ENCODE measurements at regions not wholly inside any gene's neighbourhood (a gene's known extent, or its start where the extent isn't known, plus 50 kb on each side); places are given as distances from the start of the nearest gene placed in this dataset.
A peak's percentile ranks its signal among the peaks of the same experiment; 100 is the strongest.
"Not testable (repeated sequence)": the region's sequence is repeated elsewhere in the genome, so short reads cannot be mapped to it uniquely, and the experiment has no call there.

- not testable (repeated sequence) for H3K27ac ChIP-seq
Observed at GRCh38 chr13:18675268-18675667, 506.4 kb downstream of the TUBA3C start.

GRCh38 chr13:18673794-18674193, 507.8 kb downstream of the TUBA3C start:
- not testable (repeated sequence) for H3K27ac ChIP-seq

- H3K27ac ChIP-seq: not testable (repeated sequence)
Observed at GRCh38 chr13:18666585-18666984, 515.0 kb downstream of the TUBA3C start.

GRCh38 chr13:18665716-18666115, 515.9 kb downstream of the TUBA3C start:
- not testable (repeated sequence) for H3K27ac ChIP-seq

DNA sequence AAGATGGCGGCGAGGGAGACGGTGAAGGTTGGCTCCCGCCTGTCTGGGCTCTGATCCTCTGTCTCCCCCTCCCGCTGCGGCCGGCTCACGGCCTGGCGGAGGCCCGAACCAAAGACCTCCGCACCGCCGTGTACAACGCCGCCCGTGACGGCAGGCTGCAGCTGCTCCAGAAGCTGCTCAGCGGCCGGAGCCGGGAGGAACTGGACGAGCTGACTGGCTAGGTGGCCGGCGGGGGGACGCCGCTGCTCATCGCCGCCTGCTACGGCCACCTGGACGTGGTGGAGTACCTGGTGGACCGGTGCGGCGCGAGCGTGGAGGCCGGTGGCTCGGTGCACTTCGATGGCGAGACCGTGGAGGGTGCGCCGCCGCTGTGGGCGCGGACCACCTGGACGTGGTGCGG, 516.5 kb downstream of the TUBA3C start:
- not testable (repeated sequence) for H3K27ac ChIP-seq

GRCh38 chr13:18663222-18663621, 518.4 kb downstream of the TUBA3C start:
- not testable (repeated sequence) for H3K27ac ChIP-seq

DNA sequence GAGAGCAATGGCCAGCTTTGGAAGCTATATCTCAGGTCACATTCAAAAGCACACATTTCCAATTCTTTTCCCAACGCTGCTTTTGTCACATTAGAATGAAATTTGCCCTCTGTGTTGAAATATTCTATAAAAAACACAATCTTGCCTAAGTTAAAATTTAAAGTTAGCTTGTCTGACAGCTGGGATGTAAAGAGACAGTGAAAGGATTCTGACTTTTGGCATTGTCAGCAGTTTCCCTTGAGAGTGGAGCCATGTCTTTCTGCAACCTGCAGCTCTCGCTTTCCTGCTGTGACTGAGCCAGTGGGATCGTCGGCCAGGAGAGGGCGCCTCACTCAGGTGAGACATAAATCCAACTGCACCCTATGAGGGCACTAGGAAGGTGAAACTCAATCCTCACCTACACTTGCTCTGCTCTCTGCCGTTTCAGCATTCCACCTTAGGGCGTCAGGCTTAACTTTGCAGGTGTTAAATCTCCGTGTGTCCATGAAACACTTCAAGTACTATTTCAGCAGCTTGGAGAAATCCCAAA, 537.9 kb downstream of the TUBA3C start:
- TF ChIP-seq, protein P1, sequence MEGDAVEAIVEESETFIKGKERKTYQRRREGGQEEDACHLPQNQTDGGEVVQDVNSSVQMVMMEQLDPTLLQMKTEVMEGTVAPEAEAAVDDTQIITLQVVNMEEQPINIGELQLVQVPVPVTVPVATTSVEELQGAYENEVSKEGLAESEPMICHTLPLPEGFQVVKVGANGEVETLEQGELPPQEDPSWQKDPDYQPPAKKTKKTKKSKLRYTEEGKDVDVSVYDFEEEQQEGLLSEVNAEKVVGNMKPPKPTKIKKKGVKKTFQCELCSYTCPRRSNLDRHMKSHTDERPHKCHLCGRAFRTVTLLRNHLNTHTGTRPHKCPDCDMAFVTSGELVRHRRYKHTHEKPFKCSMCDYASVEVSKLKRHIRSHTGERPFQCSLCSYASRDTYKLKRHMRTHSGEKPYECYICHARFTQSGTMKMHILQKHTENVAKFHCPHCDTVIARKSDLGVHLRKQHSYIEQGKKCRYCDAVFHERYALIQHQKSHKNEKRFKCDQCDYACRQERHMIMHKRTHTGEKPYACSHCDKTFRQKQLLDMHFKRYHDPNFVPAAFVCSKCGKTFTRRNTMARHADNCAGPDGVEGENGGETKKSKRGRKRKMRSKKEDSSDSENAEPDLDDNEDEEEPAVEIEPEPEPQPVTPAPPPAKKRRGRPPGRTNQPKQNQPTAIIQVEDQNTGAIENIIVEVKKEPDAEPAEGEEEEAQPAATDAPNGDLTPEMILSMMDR (IDR thresholded peaks at IDR 0.05): peak; percentile 72
- H3K27ac ChIP-seq: not testable (repeated sequence)

- peak overlapping the region; percentile 47 for H3K27ac ChIP-seq
Observed at GRCh38 chr13:18628928-18629327, 552.7 kb downstream of the TUBA3C start.

DNA sequence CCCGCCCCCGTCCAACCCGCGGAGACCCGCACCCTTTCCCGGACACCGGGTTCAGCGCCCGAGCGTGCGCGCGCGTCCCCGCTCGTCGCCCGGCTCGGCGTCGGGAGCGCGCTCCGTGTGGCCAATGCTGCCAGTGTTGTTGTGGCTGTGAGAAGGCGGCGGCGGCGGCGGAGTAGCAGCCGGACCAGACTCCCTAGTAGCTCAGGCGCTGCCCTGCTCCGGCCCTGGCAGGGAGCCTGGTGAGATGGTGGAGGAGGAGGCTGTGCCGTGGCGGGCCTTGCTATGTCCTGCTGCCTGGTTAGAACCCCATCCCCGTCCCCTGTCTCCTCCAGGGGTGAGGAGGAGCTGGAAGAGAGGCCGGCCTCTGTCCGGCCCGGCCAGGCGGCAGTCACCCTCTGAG, 553.2 kb downstream of the TUBA3C start:
- no peak for TF ChIP-seq ZFX (IDR thresholded peaks at IDR 0.05; ENCODE audit: borderline replicate concordance)
- TF ChIP-seq, protein P1 (IDR thresholded peaks at IDR 0.05): no peak
- H3K27ac ChIP-seq: peak overlapping the region; percentile 47

GRCh38 chr13:18624061-18624460, 557.6 kb downstream of the TUBA3C start:
- not testable (repeated sequence) for H3K27ac ChIP-seq

DNA sequence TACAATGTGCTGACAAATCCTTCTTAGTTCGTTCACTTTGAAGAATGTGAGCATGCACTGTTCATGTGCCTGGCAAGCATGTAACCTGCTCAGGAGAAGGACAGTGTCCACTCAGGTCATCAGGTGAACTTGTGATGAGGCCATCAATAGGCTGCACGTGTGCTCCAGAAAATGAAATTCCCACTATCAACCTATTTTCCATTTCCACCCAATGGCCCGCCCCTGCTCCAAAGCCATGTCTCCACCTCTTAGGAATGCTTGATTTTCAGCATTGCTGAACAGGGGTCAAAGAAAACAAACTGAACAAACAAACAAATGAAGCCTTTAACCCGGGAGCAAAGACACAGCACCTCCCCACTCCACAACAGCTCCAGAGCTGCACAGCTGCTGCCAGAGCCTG, 563.2 kb downstream of the TUBA3C start:
- not testable (repeated sequence) for H3K27ac ChIP-seq

DNA sequence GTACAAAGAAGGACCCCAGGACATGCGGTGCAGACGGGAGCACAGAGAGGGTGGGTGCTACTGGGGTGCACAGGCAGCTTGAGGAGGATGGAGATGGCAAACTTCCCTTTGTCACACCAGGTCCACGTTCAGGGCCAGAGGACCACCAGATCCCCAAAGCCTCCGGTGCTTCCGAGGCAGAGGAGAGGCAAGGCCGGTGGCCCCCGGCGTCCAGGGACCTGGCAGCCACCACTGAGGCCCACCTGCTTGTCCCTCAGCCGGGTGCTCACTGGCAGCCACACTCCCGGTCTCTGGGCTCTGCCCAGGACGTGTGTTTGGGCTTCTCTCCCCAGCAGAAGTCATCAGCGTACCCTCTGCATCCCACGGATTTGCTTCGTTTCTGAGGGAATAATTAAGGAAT, 571.1 kb downstream of the TUBA3C start:
- not testable (repeated sequence) for H3K27ac ChIP-seq

- H3K27ac ChIP-seq: not testable (repeated sequence)
Observed at GRCh38 chr13:18609371-18609770, 572.3 kb downstream of the TUBA3C start.

DNA sequence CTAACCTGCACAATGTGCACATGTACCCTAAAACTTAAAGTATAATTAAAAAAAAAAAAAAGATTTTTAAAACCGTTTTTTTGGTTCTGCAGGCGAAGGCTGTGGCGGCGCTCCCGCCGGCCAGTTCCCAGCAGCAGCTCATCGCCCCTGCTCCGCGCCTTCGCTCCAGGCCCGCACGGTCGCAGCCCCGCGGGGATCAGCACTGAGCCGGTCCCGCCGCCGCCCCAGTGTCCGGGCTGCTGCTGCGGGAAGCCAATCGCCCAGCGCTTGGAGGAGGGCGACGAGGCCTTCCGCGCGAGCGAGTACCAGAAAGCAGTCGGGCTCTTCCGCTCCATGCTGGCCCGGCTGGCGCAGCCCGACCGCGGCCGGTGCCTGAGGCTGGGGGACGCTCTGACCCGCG, 572.8 kb downstream of the TUBA3C start:
- H3K27ac ChIP-seq: not testable (repeated sequence)

DNA sequence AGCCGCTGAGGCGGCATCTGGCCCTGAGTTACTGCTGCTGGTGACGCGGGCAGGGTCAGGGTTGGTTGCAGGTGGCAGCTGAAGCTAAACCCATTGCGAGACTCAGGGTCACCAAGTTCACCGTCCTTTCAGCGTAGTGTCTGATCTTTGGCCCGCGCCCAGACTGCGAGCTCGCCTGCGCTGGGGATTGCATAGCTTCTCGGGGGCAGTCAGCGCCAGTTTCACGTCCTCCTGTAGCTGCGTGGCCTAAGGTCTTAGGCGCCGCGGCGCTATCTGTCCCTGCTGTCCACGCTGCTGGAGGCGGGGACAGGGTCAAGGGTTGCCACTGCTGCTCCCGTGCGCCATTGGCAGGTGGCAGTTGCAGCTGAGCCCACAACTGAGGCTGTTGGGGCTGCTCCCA, 581.3 kb downstream of the TUBA3C start:
- not testable (repeated sequence) for H3K27ac ChIP-seq

All from 22Rv1 (cell line).